ENCODE measurements at regions not wholly inside any gene's neighbourhood (a gene's known extent, or its start where the extent isn't known, plus 50 kb on each side); places are given as distances from the start of the nearest gene placed in this dataset.

DNA sequence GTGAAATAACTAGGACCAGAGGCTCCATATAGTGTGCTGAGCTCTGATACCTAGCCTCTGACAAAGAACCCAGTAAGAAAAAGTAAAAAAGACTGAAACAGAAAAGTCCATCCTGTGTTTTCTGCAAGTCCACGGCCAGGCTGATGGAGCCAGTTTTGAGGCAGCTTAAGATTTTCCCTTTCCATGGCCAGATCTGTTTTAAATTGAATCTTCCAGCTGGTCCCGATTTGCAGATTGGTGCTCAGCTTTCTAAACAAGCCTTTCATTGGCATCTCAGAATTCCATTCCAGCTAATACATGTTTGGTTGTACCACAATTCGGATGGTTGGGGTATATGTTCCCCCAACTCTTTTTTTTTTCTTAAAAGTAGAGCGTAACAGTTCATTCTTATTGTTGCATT lies 152.0 kb downstream of the DACT1 start:
- TF ChIP-seq, protein P1, sequence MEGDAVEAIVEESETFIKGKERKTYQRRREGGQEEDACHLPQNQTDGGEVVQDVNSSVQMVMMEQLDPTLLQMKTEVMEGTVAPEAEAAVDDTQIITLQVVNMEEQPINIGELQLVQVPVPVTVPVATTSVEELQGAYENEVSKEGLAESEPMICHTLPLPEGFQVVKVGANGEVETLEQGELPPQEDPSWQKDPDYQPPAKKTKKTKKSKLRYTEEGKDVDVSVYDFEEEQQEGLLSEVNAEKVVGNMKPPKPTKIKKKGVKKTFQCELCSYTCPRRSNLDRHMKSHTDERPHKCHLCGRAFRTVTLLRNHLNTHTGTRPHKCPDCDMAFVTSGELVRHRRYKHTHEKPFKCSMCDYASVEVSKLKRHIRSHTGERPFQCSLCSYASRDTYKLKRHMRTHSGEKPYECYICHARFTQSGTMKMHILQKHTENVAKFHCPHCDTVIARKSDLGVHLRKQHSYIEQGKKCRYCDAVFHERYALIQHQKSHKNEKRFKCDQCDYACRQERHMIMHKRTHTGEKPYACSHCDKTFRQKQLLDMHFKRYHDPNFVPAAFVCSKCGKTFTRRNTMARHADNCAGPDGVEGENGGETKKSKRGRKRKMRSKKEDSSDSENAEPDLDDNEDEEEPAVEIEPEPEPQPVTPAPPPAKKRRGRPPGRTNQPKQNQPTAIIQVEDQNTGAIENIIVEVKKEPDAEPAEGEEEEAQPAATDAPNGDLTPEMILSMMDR (IDR thresholded peaks at IDR 0.05): no peak
- TF ChIP-seq EZH2phosphoT487 (IDR thresholded peaks at IDR 0.05): no peak
- TF ChIP-seq EZH2 (IDR thresholded peaks at IDR 0.05): no peak

Data from neural progenitor cell (in vitro differentiated cells).